Stimulated activated CD8-positive, alpha-beta memory T cell treated with anti-CD3 and anti-CD28 coated beads, Interleukin-12 subunit alpha, Interleukin-12 subunit beta, amount 100 ng/mL, for 24 hours (primary cell): ENCODE measurements at regions not wholly inside any gene's neighbourhood (a gene's known extent, or its start where the extent isn't known, plus 50 kb on each side); places are given as distances from the start of the nearest gene placed in this dataset.

Experiments used
- DNase-seq: peaks from one replicate; pipeline ENCODE4 v3.0.0-alpha.2; 2020; ENCODE audit errors: extremely low read depth

- no peak for DNase-seq
These were observed 59.6 kb upstream of the CDK13 start for GRCh38 chr7:39890411-39890810.

GRCh38 chr7:39891894-39892293 is 58.2 kb upstream of the CDK13 start:
- DNase-seq = no peak

GRCh38 chr7:39892361-39892760 is 57.7 kb upstream of the CDK13 start:
- no peak for DNase-seq

GRCh38 chr7:39894904-39895303 is 55.2 kb upstream of the CDK13 start:
- no peak for DNase-seq

- no peak for DNase-seq
These were observed 53.2 kb upstream of the CDK13 start for GRCh38 chr7:39896840-39897239.

- no peak for DNase-seq
These were observed 51.2 kb upstream of the CDK13 start for GRCh38 chr7:39898867-39899266.
